ENCODE measurements at regions not wholly inside any gene's neighbourhood (a gene's known extent, or its start where the extent isn't known, plus 50 kb on each side); places are given as distances from the start of the nearest gene placed in this dataset.

- TF ChIP-seq EZH2 (IDR thresholded peaks at IDR 0.05; ENCODE audit: low read depth, unreplicated experiment) (no peak), REST (IDR thresholded peaks at IDR 0.05; ENCODE audit: unreplicated experiment) (no peak), POLR2AphosphoS5 (IDR thresholded peaks at IDR 0.05; ENCODE audit: low read depth) (no peak), STAT1 (IDR thresholded peaks at IDR 0.05; ENCODE audit: unreplicated experiment) (no peak), JUNB (IDR thresholded peaks at IDR 0.05; ENCODE audit: unreplicated experiment) (no peak)
- TF ChIP-seq, protein P1, sequence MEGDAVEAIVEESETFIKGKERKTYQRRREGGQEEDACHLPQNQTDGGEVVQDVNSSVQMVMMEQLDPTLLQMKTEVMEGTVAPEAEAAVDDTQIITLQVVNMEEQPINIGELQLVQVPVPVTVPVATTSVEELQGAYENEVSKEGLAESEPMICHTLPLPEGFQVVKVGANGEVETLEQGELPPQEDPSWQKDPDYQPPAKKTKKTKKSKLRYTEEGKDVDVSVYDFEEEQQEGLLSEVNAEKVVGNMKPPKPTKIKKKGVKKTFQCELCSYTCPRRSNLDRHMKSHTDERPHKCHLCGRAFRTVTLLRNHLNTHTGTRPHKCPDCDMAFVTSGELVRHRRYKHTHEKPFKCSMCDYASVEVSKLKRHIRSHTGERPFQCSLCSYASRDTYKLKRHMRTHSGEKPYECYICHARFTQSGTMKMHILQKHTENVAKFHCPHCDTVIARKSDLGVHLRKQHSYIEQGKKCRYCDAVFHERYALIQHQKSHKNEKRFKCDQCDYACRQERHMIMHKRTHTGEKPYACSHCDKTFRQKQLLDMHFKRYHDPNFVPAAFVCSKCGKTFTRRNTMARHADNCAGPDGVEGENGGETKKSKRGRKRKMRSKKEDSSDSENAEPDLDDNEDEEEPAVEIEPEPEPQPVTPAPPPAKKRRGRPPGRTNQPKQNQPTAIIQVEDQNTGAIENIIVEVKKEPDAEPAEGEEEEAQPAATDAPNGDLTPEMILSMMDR (conservative IDR thresholded peaks at IDR 0.05; ENCODE audit: low read depth in 2 of 2), result no peak
These were observed 202.2 kb upstream of the CXorf66 start for GRCh38 chrX:140167551-140167950.

Data from GM23338 (cell line).